ENCODE measurements at regions not wholly inside any gene's neighbourhood (a gene's known extent, or its start where the extent isn't known, plus 50 kb on each side); places are given as distances from the start of the nearest gene placed in this dataset.

DNA sequence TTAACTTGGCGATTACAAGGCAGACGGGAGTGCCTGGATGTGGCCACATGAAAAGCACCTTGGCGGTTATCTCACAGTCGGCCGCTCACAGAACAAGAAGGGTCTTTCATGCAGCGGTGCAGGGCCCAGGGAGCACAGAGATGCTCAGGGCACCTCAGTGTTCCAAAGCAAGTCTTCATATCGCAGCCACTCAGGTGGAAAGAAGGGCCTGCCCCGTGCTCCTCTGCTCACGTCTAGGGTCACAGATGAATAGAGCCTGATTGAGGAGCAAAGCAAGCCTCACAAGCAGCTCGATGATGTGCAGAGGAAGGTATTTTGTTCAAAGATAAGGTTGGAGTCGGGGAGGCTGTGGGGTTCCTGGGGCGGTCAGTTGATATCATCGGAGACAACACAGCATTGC lies 297.8 kb downstream of the WDR11 start:
- intact Hi-C loops (cut with micrococcal nuclease): no loop called here
- Histone ChIP-seq H3K9ac (ENCODE audit: low read length) (no peak overlapping the region), H3K27me3 (ENCODE audit: insufficient read depth, low read length) (no peaks in the 10 kb centered on the region), H3K9me3 (ENCODE audit: control insufficient read depth in 1 of 2, insufficient read depth in 1 of 2, low read depth in 1 of 2, low read length in 2 of 2) (no peaks in the 10 kb centered on the region), H3K36me3 (ENCODE audit: control insufficient read depth in 1 of 2, insufficient read depth in 2 of 2, low read length in 2 of 2) (no peaks in the 10 kb centered on the region), H3K9me2 (ENCODE audit: insufficient read depth) (no peaks in the 10 kb centered on the region), H3K79me2 (ENCODE audit: insufficient read depth, low read length) (no peaks in the 10 kb centered on the region), H4K20me1 (ENCODE audit: insufficient read depth) (no peaks in the 10 kb centered on the region), H2AFZ (ENCODE audit: low read depth, low read length, poor library complexity, severe bottlenecking) (no peak overlapping the region), H3K27ac (ENCODE audit: low read depth, low read length) (no peak overlapping the region), H3K4me3 (replicated peaks in 1 of 2; ENCODE audit: low read depth in 1 of 2, low read length in 2 of 2) (no peak overlapping the region), H3K4me1 (ENCODE audit: control insufficient read depth in 1 of 2, insufficient read depth in 2 of 2, low read length in 2 of 2) (no peaks in the 10 kb centered on the region), H3K4me2 (ENCODE audit: low read length) (no peak overlapping the region)
- TF ChIP-seq FOSL1 (IDR thresholded peaks at IDR 0.05; ENCODE audit: low read depth) (no peak), CEBPB (IDR thresholded peaks at IDR 0.05; ENCODE audit: low read depth) (no peak), POLR2AphosphoS5 (IDR thresholded peaks at IDR 0.05; ENCODE audit: low read depth, low read length) (no peak), SIN3A (IDR thresholded peaks at IDR 0.05; ENCODE audit: low read depth) (no peak), JUND (IDR thresholded peaks at IDR 0.05) (no peak), POLR2A (IDR thresholded peaks at IDR 0.05; ENCODE audit: borderline replicate concordance, extremely low read depth, insufficient read depth, insufficient read length) (no peak), REST (IDR thresholded peaks at IDR 0.05; ENCODE audit: low read depth) (no peak), EZH2 (IDR thresholded peaks at IDR 0.05) (no peak), ATF3 (IDR thresholded peaks at IDR 0.05) (no peak), CTCF (IDR thresholded peaks at IDR 0.05 in 2 of 3, conservative IDR thresholded peaks at IDR 0.05 in 1 of 3; ENCODE audit: borderline replicate concordance in 1 of 3, insufficient read depth in 1 of 3, low read depth in 2 of 3, low read length in 2 of 3) (no peak), RAD21 (IDR thresholded peaks at IDR 0.05; ENCODE audit: low read depth) (no peak), ELF1 (IDR thresholded peaks at IDR 0.05; ENCODE audit: borderline replicate concordance, low read depth) (no peak), YY1 (IDR thresholded peaks at IDR 0.05; ENCODE audit: extremely low read depth, insufficient replicate concordance, low read depth, low read length) (no peak), CBX3 (IDR thresholded peaks at IDR 0.05; ENCODE audit: low read depth) (no peak), SRF (IDR thresholded peaks at IDR 0.05; ENCODE audit: low read depth) (no peak)
- TF ChIP-seq, protein P1, sequence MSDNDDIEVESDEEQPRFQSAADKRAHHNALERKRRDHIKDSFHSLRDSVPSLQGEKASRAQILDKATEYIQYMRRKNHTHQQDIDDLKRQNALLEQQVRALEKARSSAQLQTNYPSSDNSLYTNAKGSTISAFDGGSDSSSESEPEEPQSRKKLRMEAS (IDR thresholded peaks at IDR 0.05): no peak
- ChIA-PET CTCF (no interaction called here), POLR2A (no interaction called here), RAD21 (ENCODE audit: low non-redundant PET in 1 of 2, low total read pairs in 2 of 2, uncharacterized antibody in 2 of 2, unreplicated experiment in 2 of 2) (no interaction called here)
- ATAC-seq (no peak), DNase-seq (ENCODE audit: low read depth, low spot score) (no peak)
- no TSS peak for BruUV-seq (replicated peaks)
